ENCODE measurements at regions not wholly inside any gene's neighbourhood (a gene's known extent, or its start where the extent isn't known, plus 50 kb on each side); places are given as distances from the start of the nearest gene placed in this dataset.

DNA sequence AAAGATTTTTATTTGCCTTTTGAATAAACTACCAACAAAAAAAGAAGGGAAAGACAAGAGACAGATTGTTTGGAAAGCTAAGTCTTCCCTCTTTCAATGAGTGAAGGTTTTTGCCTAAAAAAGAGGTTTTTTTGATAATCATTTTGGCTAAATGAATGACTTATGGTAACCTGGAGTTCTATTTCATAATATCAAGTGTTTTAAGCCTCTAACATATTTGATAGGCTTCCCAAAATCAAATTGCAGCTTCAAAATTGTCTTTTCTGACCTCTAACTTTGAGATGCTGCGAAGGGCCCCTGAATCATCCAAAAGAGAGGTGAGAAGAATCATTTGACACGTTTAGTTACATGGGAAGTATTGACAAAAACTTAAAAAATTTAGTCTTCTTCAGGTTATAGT, 53.0 kb upstream of the NAMPT start:
- Mint-ChIP-seq H3K36me3 (ENCODE audit: low read depth) (peaks cover 20% of the 10 kb centered on the region), H3K4me3 (no peak overlapping the region), H3K4me1 (ENCODE audit: low read depth) (no peaks in the 10 kb centered on the region), H3K27ac (no peak overlapping the region), H3K27me3 (ENCODE audit: insufficient read depth) (peaks cover 23% of the 10 kb centered on the region), H3K9me3 (peaks cover 40% of the 10 kb centered on the region)
- TF ChIP-seq, protein P1, sequence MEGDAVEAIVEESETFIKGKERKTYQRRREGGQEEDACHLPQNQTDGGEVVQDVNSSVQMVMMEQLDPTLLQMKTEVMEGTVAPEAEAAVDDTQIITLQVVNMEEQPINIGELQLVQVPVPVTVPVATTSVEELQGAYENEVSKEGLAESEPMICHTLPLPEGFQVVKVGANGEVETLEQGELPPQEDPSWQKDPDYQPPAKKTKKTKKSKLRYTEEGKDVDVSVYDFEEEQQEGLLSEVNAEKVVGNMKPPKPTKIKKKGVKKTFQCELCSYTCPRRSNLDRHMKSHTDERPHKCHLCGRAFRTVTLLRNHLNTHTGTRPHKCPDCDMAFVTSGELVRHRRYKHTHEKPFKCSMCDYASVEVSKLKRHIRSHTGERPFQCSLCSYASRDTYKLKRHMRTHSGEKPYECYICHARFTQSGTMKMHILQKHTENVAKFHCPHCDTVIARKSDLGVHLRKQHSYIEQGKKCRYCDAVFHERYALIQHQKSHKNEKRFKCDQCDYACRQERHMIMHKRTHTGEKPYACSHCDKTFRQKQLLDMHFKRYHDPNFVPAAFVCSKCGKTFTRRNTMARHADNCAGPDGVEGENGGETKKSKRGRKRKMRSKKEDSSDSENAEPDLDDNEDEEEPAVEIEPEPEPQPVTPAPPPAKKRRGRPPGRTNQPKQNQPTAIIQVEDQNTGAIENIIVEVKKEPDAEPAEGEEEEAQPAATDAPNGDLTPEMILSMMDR (IDR thresholded peaks at IDR 0.05), result no peak
- no peak for DNase-seq

DNA sequence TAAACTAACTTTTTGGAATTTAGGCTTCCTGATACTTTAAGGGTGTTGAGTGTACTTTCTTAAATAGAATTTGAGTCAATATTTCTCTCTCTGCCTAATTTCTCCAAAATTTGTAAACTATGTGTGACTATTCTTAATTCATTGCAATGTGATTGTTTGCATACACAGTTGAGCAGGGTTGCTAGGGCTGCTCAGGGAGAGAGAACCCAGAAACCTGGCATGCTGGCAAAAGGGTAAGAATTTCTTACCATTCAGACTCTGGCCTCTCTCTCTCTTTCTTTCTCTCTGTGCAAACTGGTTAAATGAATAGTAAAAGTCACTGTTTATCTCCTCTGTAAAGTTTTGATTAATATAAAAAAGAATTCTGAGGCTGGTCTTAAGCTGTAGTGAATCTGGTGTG, 51.0 kb upstream of the NAMPT start:
- no peaks in the 10 kb centered on the region for H3K4me1 Mint-ChIP-seq (ENCODE audit: low read depth)
- peaks cover 17% of the 10 kb centered on the region; the same call in 1 of the 2 replicates for H3K27me3 Mint-ChIP-seq (ENCODE audit: insufficient read depth)
- TF ChIP-seq, protein P1 (IDR thresholded peaks at IDR 0.05), result no peak
- peaks cover 6% of the 10 kb centered on the region for H3K36me3 Mint-ChIP-seq (ENCODE audit: low read depth)
- peaks cover 26% of the 10 kb centered on the region for H3K9me3 Mint-ChIP-seq
- H3K27ac Mint-ChIP-seq, result no peak overlapping the region
- no peak for DNase-seq
- no peak overlapping the region for H3K4me3 Mint-ChIP-seq

All from HFFc6 (cell line).